ENCODE measurements at regions not wholly inside any gene's neighbourhood (a gene's known extent, or its start where the extent isn't known, plus 50 kb on each side); places are given as distances from the start of the nearest gene placed in this dataset.

DNA sequence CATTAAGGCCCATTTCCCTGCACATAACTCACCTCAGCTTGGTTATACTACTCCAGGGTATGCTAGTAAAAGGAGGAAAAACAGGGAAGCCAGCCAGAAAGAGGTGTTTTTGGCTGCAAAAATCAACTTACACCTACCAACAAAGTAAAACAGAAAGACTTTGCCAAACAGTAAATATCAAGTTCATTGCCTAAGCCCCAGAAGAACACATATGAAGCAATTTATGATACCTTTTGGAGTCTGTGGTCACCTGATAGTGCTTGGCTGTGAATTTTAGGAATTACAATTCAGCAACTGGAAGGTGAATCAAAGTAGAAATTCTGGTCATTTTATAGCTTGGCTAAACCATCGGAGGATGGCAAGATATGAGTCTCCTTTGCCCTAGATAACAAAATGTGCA lies 463.7 kb upstream of the CLINT1 start:
- TF ChIP-seq, protein P1, sequence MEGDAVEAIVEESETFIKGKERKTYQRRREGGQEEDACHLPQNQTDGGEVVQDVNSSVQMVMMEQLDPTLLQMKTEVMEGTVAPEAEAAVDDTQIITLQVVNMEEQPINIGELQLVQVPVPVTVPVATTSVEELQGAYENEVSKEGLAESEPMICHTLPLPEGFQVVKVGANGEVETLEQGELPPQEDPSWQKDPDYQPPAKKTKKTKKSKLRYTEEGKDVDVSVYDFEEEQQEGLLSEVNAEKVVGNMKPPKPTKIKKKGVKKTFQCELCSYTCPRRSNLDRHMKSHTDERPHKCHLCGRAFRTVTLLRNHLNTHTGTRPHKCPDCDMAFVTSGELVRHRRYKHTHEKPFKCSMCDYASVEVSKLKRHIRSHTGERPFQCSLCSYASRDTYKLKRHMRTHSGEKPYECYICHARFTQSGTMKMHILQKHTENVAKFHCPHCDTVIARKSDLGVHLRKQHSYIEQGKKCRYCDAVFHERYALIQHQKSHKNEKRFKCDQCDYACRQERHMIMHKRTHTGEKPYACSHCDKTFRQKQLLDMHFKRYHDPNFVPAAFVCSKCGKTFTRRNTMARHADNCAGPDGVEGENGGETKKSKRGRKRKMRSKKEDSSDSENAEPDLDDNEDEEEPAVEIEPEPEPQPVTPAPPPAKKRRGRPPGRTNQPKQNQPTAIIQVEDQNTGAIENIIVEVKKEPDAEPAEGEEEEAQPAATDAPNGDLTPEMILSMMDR (IDR thresholded peaks at IDR 0.05) = no peak
- TF ChIP-seq EP300 (IDR thresholded peaks at IDR 0.05) (no peak), POLR2AphosphoS5 (IDR thresholded peaks at IDR 0.05) (no peak), POLR2A (IDR thresholded peaks at IDR 0.05) (no peak)
